IgD-negative memory B cell (primary cell): ENCODE measurements at regions not wholly inside any gene's neighbourhood (a gene's known extent, or its start where the extent isn't known, plus 50 kb on each side); places are given as distances from the start of the nearest gene placed in this dataset.

ENCODE experiments used
- H3K27ac Mint-ChIP-seq, 3 donors: one replicate each; pipeline ENCODE4 v1.8.0; 2020 to 2022; ENCODE audit warnings: mild to moderate bottlenecking in 3 of 3, mixed read lengths in 3 of 3, moderate library complexity in 1 of 3
- H3K27me3 Mint-ChIP-seq: one replicate; pipeline ENCODE4 v1.8.0; 2021; ENCODE audit warnings: mixed read lengths
- H3K36me3 Mint-ChIP-seq: one replicate; pipeline ENCODE4 v1.8.0; 2020; ENCODE audit warnings: mild to moderate bottlenecking, mixed read lengths
- H3K4me1 Mint-ChIP-seq, 3 donors: one replicate each; pipeline ENCODE4 v1.8.0; 2020 to 2022; ENCODE audit warnings: mixed read lengths in 3 of 3, mild to moderate bottlenecking in 1 of 3
- H3K4me3 Mint-ChIP-seq, 4 donors: one replicate each; pipeline ENCODE4 v1.8.0; 2020 to 2022; ENCODE audit warnings: mild to moderate bottlenecking in 4 of 4, mixed read lengths in 4 of 4, moderate library complexity in 3 of 4
- H3K9me3 Mint-ChIP-seq, 3 donors: one replicate each; pipeline ENCODE4 v1.8.0; 2020 to 2021; ENCODE audit warnings: mixed read lengths in 3 of 3, mild to moderate bottlenecking in 1 of 3

DNA sequence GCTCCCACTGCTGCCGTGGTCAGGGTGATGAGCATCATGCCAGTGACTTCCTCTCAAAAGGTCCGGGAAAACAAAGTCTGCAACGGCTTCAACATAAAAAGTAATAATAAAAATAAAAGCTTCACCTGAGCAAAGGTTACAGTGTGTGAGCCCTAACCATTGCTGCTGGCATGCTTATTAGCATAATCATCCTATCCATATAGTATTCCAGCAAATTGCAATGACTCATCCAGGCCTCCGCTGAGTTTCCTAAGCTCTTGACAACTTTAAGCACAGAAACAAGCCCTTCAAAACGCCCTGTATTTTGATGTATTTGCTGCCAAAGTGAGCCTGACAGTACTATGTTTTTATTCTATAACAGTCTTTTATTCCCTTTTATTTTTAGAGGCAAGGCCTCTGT lies 100.5 kb downstream of the AASDH start:
- Mint-ChIP-seq H3K4me1 (peaks cover 0 to 6% (median 3%) of the 10 kb centered on the region in 3 donors), H3K4me3 (no peak overlapping the region), H3K36me3 (no peaks in the 10 kb centered on the region), H3K9me3 (peaks cover 0 to 4% (median under 1%) of the 10 kb centered on the region in 3 donors), H3K27me3 (no peaks in the 10 kb centered on the region), H3K27ac (no peak overlapping the region)

DNA sequence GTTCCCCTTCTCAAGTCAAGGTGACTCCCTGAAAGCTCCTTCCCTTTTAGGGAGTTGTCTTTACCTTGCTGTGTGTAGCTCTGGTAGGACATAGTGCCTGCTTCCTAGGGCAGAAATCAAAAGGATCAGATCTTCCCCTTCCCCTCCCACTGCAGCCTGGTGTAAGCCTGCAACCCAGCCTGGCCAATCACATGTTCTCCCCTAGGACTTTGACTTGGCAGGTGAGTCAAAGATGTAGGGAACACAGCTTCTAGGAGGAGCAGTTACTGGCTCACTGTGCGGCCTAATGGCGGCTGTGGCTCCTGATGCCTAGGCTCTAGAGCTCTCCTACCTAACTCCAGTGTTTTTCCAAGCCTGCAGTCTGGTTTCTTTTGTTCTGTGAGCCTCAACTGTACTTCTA lies 103.9 kb downstream of the AASDH start:
- Mint-ChIP-seq H3K27ac (no peak overlapping the region), H3K27me3 (no peaks in the 10 kb centered on the region), H3K4me1 (no peaks in the 10 kb centered on the region), H3K9me3 (no peaks in the 10 kb centered on the region), H3K4me3 (no peak overlapping the region), H3K36me3 (no peaks in the 10 kb centered on the region)

DNA sequence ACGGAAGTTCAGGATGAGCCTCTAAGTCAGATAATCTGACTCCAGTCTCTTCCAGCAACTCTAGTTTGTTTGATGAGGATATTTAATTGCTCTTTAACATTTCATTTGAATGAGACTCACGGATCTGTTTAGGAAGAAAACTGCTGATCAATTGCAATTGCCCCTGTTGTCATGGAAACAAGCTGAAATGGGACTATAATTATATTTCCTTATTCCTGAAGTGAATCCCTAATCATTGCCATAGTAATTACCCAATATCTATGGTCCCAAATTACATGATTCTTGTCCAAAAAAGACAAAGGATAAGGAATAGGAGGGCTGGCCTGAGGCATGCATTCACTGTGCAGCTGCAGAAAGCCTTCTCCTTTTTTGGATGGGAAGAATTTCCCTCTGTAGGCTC lies 105.3 kb downstream of the AASDH start:
- Mint-ChIP-seq H3K36me3 (no peaks in the 10 kb centered on the region), H3K4me3 (no peak overlapping the region), H3K27ac (no peak overlapping the region), H3K9me3 (peaks cover 0 to under 1% (median 0%) of the 10 kb centered on the region in 3 donors), H3K27me3 (no peaks in the 10 kb centered on the region), H3K4me1 (no peaks in the 10 kb centered on the region)

DNA sequence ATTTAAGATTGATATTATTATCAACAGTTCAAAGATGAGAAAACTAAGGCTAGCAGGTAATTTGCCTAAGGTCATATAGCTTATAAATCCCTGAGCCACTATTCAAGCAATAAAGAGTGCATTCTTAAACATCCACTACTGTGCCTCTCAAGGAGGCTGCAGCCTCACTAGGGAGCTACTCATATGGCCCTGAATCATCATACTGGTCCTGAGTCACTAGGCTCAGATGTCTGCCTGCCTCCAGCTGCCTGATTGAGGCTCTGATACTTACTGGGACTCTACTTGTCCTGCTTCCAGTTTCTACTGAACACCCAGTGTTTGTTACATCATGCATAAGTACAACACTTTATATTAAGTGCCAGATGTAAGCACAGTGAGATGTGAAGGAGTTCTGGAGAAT lies 110.7 kb downstream of the AASDH start:
- H3K27ac Mint-ChIP-seq = no peak overlapping the region
- no peaks in the 10 kb centered on the region for H3K4me1 Mint-ChIP-seq
- peaks cover 1% of the 10 kb centered on the region for H3K36me3 Mint-ChIP-seq
- H3K27me3 Mint-ChIP-seq = no peaks in the 10 kb centered on the region
- H3K9me3 Mint-ChIP-seq = peaks cover 2 to 4% (median 4%) of the 10 kb centered on the region in 3 donors
- H3K4me3 Mint-ChIP-seq = no peak overlapping the region

DNA sequence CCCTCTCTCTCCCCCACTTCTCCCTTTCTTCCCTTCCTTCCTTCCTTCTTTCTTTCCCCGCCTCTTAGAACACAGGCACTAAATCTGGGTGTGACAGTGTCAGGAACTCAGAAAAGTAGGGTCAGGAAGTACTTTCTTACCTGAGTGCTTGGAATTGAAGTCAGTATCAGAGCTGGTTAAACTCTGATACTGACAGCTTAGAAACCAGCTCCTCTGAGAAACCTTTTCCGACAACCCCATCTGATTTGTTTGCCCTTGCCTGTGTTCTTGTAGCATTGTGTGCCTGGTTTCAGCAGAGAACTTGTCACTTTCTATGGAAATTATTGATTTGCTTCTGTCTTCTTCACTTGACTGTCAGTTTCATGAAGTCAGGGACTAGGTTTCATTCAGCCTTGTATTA lies 113.9 kb downstream of the AASDH start:
- H3K27me3 Mint-ChIP-seq = no peaks in the 10 kb centered on the region
- no peaks in the 10 kb centered on the region for H3K4me1 Mint-ChIP-seq
- H3K4me3 Mint-ChIP-seq = no peak overlapping the region
- peaks cover 1% of the 10 kb centered on the region for H3K36me3 Mint-ChIP-seq
- H3K9me3 Mint-ChIP-seq = peaks cover 2 to 6% (median 4%) of the 10 kb centered on the region in 3 donors
- H3K27ac Mint-ChIP-seq = no peak overlapping the region

DNA sequence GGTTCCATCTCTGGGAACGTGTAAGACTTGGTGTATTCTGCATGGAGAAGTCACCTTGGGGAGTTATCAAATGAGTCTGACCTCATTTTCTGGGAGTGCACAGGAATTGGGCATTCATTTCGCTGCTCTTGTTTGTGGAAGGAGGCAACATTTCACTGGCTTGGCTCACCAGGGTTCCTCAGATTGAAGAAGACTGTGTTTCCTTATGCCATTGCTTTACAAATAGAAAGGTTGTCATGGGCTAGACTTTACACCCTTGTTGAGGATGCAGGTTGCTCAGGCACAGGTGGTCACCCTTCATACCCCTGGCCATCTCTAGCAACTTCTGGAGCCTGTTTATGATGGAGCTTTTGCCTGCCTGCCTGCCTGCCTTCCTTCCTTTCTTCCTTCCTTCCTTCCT lies 114.4 kb downstream of the AASDH start:
- Mint-ChIP-seq H3K9me3 (peaks cover 2 to 6% (median 4%) of the 10 kb centered on the region in 3 donors), H3K27ac (no peak overlapping the region), H3K4me1 (no peaks in the 10 kb centered on the region), H3K36me3 (peaks cover 1% of the 10 kb centered on the region), H3K4me3 (no peak overlapping the region), H3K27me3 (no peaks in the 10 kb centered on the region)

DNA sequence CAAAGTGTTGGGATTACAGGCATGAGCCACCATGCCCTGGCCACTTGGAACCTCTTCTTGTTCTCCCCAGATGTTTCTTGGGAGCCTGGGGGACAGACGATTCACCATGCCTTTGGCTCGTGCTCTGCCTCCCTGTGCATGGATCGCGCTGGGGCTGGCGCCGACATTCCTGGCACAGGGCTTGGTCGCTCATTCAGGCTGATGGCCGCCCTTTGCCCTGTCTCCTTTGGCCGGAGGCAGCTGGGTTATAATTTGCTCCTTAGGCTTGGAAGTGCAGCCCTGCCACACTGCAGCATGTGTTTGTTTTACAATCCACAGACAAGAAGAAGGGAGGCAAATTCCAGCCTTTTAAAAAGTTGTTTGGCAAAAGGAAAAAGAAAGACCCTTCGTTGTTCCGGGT lies 115.3 kb downstream of the AASDH start:
- Mint-ChIP-seq H3K4me1 (no peaks in the 10 kb centered on the region), H3K27ac (no peak overlapping the region), H3K4me3 (no peak overlapping the region), H3K36me3 (peaks cover 1% of the 10 kb centered on the region), H3K27me3 (no peaks in the 10 kb centered on the region), H3K9me3 (peaks cover 2 to 5% (median 4%) of the 10 kb centered on the region in 3 donors)

DNA sequence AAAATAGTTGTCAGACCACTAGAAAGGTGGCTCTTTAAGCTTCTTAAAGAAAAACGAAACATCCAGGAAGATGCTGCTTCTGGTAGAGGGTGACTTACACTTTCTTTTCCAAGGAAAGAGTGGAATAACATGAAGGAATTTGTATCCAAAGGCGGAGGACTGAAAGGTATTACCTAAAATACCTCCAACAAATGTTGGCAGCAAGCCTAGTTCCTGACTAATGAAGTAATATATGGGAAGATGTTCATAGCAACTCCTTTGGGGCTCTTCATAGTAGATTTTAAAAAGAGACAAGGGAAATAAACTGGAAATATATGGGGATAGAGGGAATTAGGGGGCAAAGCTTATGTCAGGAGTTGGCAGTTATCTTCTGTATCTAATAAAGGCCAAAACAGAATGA lies 116.2 kb downstream of the AASDH start:
- Mint-ChIP-seq H3K4me1 (no peaks in the 10 kb centered on the region), H3K36me3 (peaks cover 1% of the 10 kb centered on the region), H3K4me3 (no peak overlapping the region), H3K27ac (no peak overlapping the region), H3K9me3 (peaks cover 0 to 1% (median 0%) of the 10 kb centered on the region in 3 donors), H3K27me3 (no peaks in the 10 kb centered on the region)

DNA sequence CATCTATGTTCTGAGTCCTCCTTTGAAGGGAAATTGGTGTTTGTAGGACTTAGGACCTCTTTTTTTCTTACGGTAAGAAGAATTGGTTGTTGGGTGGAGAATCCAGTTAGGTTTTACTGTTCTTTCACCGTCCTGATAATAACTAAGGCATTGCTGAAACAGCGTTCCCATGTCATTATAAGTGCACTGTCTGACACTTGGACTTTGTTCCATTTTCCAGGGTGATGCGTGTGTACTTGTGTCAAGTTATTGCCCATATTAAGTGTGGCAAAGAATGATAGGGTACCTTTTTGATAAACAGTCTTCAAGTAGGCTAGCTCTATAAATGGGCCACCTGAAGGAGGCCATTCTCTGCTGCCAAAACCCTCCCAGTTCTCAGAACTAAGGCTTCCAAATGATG lies 119.7 kb downstream of the AASDH start:
- Mint-ChIP-seq H3K27ac (no peak overlapping the region), H3K4me1 (no peaks in the 10 kb centered on the region), H3K4me3 (no peak overlapping the region), H3K36me3 (peaks cover 7% of the 10 kb centered on the region), H3K27me3 (no peaks in the 10 kb centered on the region), H3K9me3 (peaks cover 3 to 14% (median 6%) of the 10 kb centered on the region in 3 donors)

DNA sequence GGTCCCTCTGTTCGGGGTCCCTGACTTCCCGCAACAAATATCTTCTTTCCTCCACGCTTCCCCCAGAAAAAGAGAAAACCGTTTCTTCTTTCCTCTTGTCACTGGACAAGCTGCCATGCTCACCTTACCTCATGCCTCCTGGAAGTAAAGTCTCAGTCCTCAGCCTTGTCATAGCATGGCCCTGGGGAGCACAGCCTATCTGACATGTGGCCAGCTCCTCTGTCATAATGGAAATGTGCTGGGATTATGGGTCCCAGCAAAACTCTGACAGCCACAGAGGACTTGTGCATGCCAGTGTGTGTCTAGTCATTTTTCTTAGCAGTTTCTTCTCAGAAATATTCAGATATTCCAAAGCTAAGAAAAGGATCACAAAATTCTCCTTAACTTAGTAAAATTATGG lies 122.4 kb downstream of the AASDH start:
- Mint-ChIP-seq H3K36me3 (peaks cover 7% of the 10 kb centered on the region), H3K9me3 (peaks cover 3 to 14% (median 5%) of the 10 kb centered on the region in 3 donors), H3K27ac (no peak overlapping the region), H3K27me3 (no peaks in the 10 kb centered on the region), H3K4me3 (no peak overlapping the region), H3K4me1 (peaks cover 0 to 3% (median 0%) of the 10 kb centered on the region in 3 donors)

DNA sequence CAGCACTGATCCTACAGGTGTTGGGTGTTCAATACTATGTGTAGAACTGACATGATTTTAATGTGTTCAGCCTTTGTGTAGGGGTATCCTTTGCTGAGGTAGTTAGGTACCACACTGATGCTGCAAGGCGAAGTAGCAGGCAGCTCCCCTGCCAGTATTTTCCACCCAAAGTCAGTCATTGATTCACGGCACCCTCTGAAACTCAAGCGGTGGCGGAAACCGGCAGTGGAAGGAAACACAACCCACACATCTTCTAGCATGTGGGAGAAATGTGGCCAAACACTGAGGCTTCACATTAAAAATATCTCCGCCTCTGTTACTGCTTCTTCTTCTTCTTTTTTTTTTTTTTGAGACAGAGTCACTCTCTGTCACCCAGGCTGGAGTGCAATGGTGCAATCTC lies 126.3 kb downstream of the AASDH start:
- peaks cover 0 to 3% (median 0%) of the 10 kb centered on the region in 3 donors for H3K4me1 Mint-ChIP-seq
- H3K27me3 Mint-ChIP-seq = no peaks in the 10 kb centered on the region
- H3K27ac Mint-ChIP-seq = no peak overlapping the region
- H3K36me3 Mint-ChIP-seq = peaks cover 10% of the 10 kb centered on the region
- H3K9me3 Mint-ChIP-seq = peaks cover 3 to 14% (median 5%) of the 10 kb centered on the region in 3 donors
- H3K4me3 Mint-ChIP-seq = no peak overlapping the region

DNA sequence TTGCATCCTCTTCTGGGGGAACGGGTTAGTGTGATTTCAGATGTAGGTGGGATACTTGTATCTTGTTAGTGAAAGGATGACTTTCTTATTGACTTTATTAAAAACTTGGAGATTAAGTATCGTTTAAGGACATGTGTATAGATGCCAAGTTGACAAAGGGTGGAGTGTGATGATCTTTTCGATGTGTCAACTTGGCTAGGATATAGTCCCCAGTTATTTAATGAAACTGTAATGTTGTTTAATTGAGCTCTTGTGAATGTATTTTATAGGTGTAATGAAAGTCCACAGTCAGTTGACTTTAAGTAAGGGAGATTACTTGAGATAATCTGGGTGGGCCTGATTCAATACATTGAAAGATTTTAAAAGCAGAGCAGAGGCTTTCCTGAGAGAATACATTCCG lies 127.0 kb downstream of the AASDH start:
- Mint-ChIP-seq H3K27ac (no peak overlapping the region), H3K9me3 (peaks cover 3 to 14% (median 5%) of the 10 kb centered on the region in 3 donors), H3K4me3 (no peak overlapping the region), H3K36me3 (peaks cover 10% of the 10 kb centered on the region), H3K4me1 (peaks cover 0 to 3% (median 0%) of the 10 kb centered on the region in 3 donors), H3K27me3 (no peaks in the 10 kb centered on the region)

DNA sequence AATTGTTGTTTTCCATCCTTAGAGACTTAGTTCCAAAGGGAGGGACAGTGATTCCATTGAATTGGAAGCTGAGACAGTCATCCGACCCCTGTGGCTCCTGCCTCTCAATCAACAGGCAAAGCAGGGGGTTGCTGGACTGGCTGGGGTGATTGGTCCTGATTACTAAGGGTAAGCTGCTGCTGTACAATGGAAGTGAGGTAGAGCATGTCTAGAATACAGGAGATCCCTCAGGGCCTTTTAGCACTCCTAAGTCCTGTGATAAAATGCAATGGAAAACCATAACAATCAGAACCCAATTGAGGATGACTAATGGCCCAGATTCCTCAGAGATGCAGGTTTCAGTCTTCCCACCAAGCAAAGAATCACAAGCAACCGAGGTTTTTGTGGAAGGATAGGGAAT lies 127.6 kb downstream of the AASDH start:
- H3K4me1 Mint-ChIP-seq = peaks cover 0 to 3% (median 0%) of the 10 kb centered on the region in 3 donors
- H3K9me3 Mint-ChIP-seq = peaks cover 3 to 14% (median 3%) of the 10 kb centered on the region in 3 donors
- H3K27ac Mint-ChIP-seq = no peak overlapping the region
- no peak overlapping the region for H3K4me3 Mint-ChIP-seq
- H3K27me3 Mint-ChIP-seq = no peaks in the 10 kb centered on the region
- peaks cover 8% of the 10 kb centered on the region for H3K36me3 Mint-ChIP-seq

DNA sequence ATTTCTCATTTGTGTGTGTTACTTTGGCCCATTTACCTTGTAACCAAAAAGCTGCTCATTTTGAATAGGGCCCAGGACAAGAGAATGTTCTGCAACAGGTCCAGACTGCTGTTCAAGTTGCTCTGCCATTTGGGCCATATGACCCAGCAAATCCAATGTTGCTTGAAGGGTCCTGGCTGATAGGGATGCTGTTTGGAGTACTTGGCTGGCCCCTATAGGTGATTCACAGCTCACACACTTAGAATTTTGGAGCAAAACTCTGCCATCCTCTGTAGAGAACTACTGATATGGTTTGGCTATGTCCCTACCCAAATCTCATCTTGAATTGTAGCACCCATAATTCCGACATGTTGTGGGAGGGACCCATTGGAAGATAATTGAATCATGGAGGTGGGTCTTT lies 131.5 kb downstream of the AASDH start:
- H3K27ac Mint-ChIP-seq = no peak overlapping the region
- peaks cover 3% of the 10 kb centered on the region for H3K36me3 Mint-ChIP-seq
- H3K4me3 Mint-ChIP-seq = no peak overlapping the region
- H3K27me3 Mint-ChIP-seq = peaks cover 2% of the 10 kb centered on the region
- H3K9me3 Mint-ChIP-seq = no peaks in the 10 kb centered on the region
- H3K4me1 Mint-ChIP-seq = no peaks in the 10 kb centered on the region

DNA sequence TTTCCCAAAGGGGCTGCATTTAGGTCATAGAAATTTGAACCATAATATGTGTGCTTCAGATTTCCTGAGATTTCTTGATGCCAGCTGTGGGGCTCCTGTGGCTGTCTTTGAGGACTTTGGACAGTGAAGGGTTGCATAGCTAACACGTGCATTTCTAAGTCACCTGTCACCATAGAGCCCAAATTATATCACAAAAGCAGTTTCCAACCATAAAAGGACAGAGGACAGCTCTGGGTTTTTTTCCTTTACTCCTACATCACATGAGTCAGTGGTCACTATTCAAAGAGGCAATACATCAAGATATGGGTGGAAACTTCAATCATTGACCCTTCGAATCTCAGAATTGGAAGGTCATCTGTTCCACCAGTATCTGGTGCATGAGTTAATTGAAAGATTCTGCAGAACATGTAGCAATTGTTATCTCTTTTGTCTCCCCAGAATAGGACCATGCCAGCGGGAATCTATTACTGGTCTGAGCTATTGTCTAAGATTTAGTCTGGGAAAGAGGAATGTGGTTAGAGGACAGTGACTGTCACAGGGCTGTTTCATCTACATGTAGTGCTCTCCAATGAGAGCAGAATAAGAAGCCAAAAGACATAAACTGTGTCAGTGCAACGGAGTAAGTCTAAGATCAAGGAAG lies 133.5 kb downstream of the AASDH start:
- no peak overlapping the region for H3K4me3 Mint-ChIP-seq
- peaks cover 3% of the 10 kb centered on the region for H3K36me3 Mint-ChIP-seq
- H3K4me1 Mint-ChIP-seq = no peaks in the 10 kb centered on the region
- H3K27me3 Mint-ChIP-seq = peaks cover 2% of the 10 kb centered on the region
- no peak overlapping the region for H3K27ac Mint-ChIP-seq
- peaks cover 0 to 6% (median 0%) of the 10 kb centered on the region in 3 donors for H3K9me3 Mint-ChIP-seq

DNA sequence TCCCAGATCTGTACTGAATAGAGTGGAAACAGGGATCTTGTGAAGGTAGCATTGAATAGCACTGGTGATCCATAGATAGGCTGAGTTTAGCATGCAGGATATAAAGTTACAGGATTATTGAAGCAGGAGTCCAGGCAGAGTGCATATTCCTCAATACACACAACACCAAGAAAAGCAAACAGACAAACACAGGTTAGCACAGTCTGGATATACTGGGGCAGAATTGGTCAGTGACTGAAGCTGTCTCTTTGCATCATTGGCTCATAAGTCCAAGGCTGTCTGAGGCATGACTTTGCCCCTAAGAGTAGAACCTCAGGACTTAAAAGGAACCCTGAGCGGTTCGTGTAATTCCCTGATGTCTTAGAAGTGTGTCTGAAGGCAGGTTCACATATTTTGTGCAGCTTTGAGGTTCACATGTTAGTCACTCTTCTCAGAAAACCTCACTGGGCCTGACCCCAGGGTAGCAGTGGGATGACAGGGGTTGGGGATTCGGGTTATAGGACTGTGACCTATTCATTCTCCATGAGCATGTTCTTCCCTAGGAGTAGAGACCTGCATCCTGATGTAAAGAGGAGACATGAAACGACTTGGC lies 134.6 kb downstream of the AASDH start:
- H3K4me3 Mint-ChIP-seq = no peak overlapping the region
- H3K27me3 Mint-ChIP-seq = peaks cover 2% of the 10 kb centered on the region
- peaks cover 3% of the 10 kb centered on the region for H3K36me3 Mint-ChIP-seq
- no peaks in the 10 kb centered on the region for H3K4me1 Mint-ChIP-seq
- H3K9me3 Mint-ChIP-seq = peaks cover 0 to 6% (median 0%) of the 10 kb centered on the region in 3 donors
- H3K27ac Mint-ChIP-seq = no peak overlapping the region
